Neuronal stem cell (in vitro differentiated cells): ENCODE measurements at regions not wholly inside any gene's neighbourhood (a gene's known extent, or its start where the extent isn't known, plus 50 kb on each side); places are given as distances from the start of the nearest gene placed in this dataset.
A peak's percentile ranks its signal among the peaks of the same experiment; 100 is the strongest.

Experiments used
- DNase-seq: peaks from one replicate; pipeline ENCODE4 v3.0.0-alpha.2; 2013; ENCODE audit warnings: low spot score
- H2AFZ ChIP-seq: one replicate; pipeline ENCODE4 v1.6.1; 2013; ENCODE audit warnings: mild to moderate bottlenecking, low read length, inconsistent platforms
- H2AK5ac ChIP-seq: 2 replicates; pipeline ENCODE4 v1.6.1; 2013; ENCODE audit warnings: low read depth, mild to moderate bottlenecking, inconsistent platforms, low read length, moderate library complexity, mixed read lengths
- H2BK120ac ChIP-seq: 2 replicates; pipeline ENCODE4 v1.6.1; 2013; ENCODE audit warnings: low read depth, mild to moderate bottlenecking, inconsistent platforms, low read length, moderate library complexity, mixed read lengths
- H2BK12ac ChIP-seq: one replicate; pipeline ENCODE4 v1.6.1; 2013; ENCODE audit warnings: low read length, inconsistent platforms
- H2BK15ac ChIP-seq: 2 replicates; pipeline ENCODE4 v1.6.1; 2013; ENCODE audit warnings: mild to moderate bottlenecking, low read length, inconsistent platforms, mixed read lengths
- H2BK5ac ChIP-seq: one replicate; pipeline ENCODE4 v1.6.1; 2013; ENCODE audit warnings: inconsistent platforms, mild to moderate bottlenecking, low read length, moderate library complexity
- H3K14ac ChIP-seq: one replicate; pipeline ENCODE4 v1.6.1; 2013; ENCODE audit warnings: low read length, inconsistent platforms
- H3K18ac ChIP-seq: 2 replicates; pipeline ENCODE4 v1.6.1; 2013; ENCODE audit warnings: low read length, inconsistent platforms
- H3K23ac ChIP-seq: 2 replicates; pipeline ENCODE4 v1.6.1; 2013; ENCODE audit warnings: low read depth, mild to moderate bottlenecking, mixed read lengths, low read length, inconsistent platforms; ENCODE audit not compliant: poor library complexity
- H3K27ac ChIP-seq: replicated peaks from 3 replicates; pipeline ENCODE4 v1.5.1; 2013; ENCODE audit warnings: low read length, inconsistent platforms
- H3K27me3 ChIP-seq, 3 experiments: 2 replicates each; pipeline ENCODE4 v1.6.1; 2013; ENCODE audit warnings: low read length in 3 of 3, mild to moderate bottlenecking in 2 of 3, inconsistent platforms in 1 of 3, low read depth in 1 of 3, mixed read lengths in 1 of 3, moderate library complexity in 1 of 3; ENCODE audit not compliant: control insufficient read depth in 3 of 3, insufficient read depth in 3 of 3
- H3K36me3 ChIP-seq, 2 donors: replicated peaks in 1 of 2; 2 replicates each; pipeline ENCODE4 v1.6.1; 2013; ENCODE audit warnings: low read length in 2 of 2; ENCODE audit not compliant: control insufficient read depth in 2 of 2, insufficient read depth in 2 of 2
- H3K4ac ChIP-seq: 2 replicates; pipeline ENCODE4 v1.6.1; 2013; ENCODE audit warnings: inconsistent platforms, mild to moderate bottlenecking, low read length, moderate library complexity
- H3K4me1 ChIP-seq, 2 donors: 1 replicate in 1 of 2; 2 replicates in 1 of 2; pipeline ENCODE4 v1.6.1; 2013; ENCODE audit warnings: low read length in 2 of 2, low read depth in 1 of 2; ENCODE audit not compliant: control insufficient read depth in 2 of 2, insufficient read depth in 1 of 2
- H3K4me2 ChIP-seq: one replicate; pipeline ENCODE4 v1.6.1; 2013; ENCODE audit warnings: mild to moderate bottlenecking, low read length, inconsistent platforms; ENCODE audit not compliant: insufficient read depth, poor library complexity, severe bottlenecking
- H3K4me3 ChIP-seq, 2 donors: 2 replicates each; pipeline ENCODE4 v1.5.1; 2013; ENCODE audit warnings: low read length in 2 of 2, mild to moderate bottlenecking in 2 of 2, inconsistent platforms in 1 of 2, moderate library complexity in 1 of 2
- H3K79me1 ChIP-seq: one replicate; pipeline ENCODE4 v1.6.1; 2013; ENCODE audit warnings: low read depth, mild to moderate bottlenecking, inconsistent platforms, low read length, moderate library complexity
- H3K9ac ChIP-seq: one replicate; pipeline ENCODE4 v1.6.1; 2013; ENCODE audit warnings: mild to moderate bottlenecking, low read depth, low read length, inconsistent platforms; ENCODE audit not compliant: poor library complexity
- H3K9me3 ChIP-seq, 2 donors: replicated peaks in 1 of 2; 2 replicates each; pipeline versions ENCODE3 to v1.6.1; 2013; ENCODE audit warnings: low read length in 2 of 2, mild to moderate bottlenecking in 2 of 2, inconsistent platforms in 1 of 2, low read depth in 1 of 2, mixed read lengths in 1 of 2, moderate library complexity in 1 of 2; ENCODE audit not compliant: control insufficient read depth in 2 of 2, insufficient read depth in 1 of 2
- H4K8ac ChIP-seq: one replicate; pipeline ENCODE4 v1.6.1; 2013; ENCODE audit warnings: low read depth, mild to moderate bottlenecking, inconsistent platforms, low read length, moderate library complexity
- H4K91ac ChIP-seq: one replicate; pipeline ENCODE4 v1.6.1; 2013; ENCODE audit warnings: low read length, low read depth, mild to moderate bottlenecking, inconsistent platforms; ENCODE audit not compliant: poor library complexity
- WGBS, 2 donors: extraction: QIAGEN DNeasy Blood & Tissue Kit; methylation state at CpG; one replicate each; pipeline ENCODE4 v1.1.7; 2013; ENCODE audit warnings: missing lambda C conversion rate in 2 of 2, mixed read lengths in 1 of 2; ENCODE audit not compliant: insufficient read length in 2 of 2, insufficient replicate concordance in 1 of 2; ENCODE audit errors: extremely low coverage in 2 of 2; 5-methylcytosine and 5-hydroxymethylcytosine counted together

DNA sequence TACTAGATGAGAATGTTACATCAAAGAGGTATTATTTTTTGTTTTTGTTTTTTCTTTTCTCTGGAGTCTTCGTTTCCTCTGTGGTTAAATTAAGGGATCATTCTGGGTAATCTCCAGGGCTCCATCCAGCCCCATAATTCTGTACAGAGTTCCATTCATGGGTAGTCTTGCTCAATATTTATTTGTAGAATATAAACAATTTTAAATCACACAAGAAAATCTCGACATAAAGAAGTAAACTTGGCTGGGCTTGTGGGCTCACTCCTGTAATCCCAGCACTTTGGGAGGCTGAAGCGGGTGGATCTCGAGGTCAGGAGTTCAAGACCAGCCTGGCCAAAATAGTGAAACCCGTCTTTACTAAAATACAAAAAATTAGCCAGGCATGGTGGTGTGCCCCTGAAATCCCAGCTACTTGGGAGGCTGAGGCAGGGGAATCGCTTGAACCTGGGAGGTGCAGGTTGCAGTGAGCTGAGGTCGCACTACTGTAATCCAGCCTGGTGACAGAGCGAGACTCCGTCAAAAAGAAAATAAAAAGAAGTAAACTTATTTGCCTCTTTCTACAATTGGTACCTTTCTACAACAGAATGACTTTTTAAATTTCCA lies 166.8 kb upstream of the TGFBR2 start:
- Histone ChIP-seq H3K36me3 (no peaks in the 10 kb centered on the region), H3K4ac (no peak overlapping the region), H4K91ac (no peak overlapping the region), H3K4me2 (no peak overlapping the region), H2AFZ (no peak overlapping the region), H3K14ac (no peak overlapping the region), H3K27ac (no peak overlapping the region), H2BK12ac (no peak overlapping the region), H3K27me3 (no peaks in the 10 kb centered on the region), H3K18ac (no peak overlapping the region), H2BK5ac (no peak overlapping the region), H2BK15ac (no peak overlapping the region), H2AK5ac (no peak overlapping the region), H3K4me3 (no peak overlapping the region), H3K79me1 (no peaks in the 10 kb centered on the region), H3K9ac (no peak overlapping the region), H2BK120ac (no peak overlapping the region), H3K9me3 (no peaks in the 10 kb centered on the region), H4K8ac (no peak overlapping the region), H3K4me1 (peaks cover 2 to 16% of the 10 kb centered on the region in 2 donors), H3K23ac (no peak overlapping the region)
- no peak for DNase-seq
- WGBS, 2 donors = no CpG with 5 or more reads among the region's 9 CpGs

DNA sequence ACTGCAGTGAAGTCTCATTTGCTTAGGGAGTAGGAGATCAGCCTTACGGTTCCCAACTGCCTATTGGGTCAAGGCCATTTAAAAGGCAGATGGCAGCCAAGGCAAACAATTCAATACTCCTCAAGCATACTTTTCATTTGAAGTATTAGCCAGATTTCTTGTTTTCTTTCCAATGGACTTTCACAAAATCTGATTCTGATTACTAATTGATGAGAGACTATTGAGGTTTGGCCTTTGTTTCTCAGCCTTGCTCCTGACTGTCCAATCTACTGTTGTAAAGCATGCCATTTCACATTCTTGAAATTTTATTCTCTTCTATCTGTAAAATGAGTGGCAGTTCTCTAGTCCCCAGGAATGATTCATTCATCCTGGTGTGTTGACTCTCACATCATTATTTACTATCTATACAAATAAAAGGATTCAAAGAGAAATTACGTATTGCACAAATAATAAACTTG lies 166.2 kb upstream of the TGFBR2 start:
- no peak overlapping the region for H3K27ac ChIP-seq
- no peaks in the 10 kb centered on the region for H3K27me3 ChIP-seq
- no peaks in the 10 kb centered on the region for H3K79me1 ChIP-seq
- no peak overlapping the region for H2BK120ac ChIP-seq
- H3K4ac ChIP-seq = no peak overlapping the region
- no peak overlapping the region for H2BK5ac ChIP-seq
- H4K91ac ChIP-seq = no peak overlapping the region
- no peak overlapping the region for H3K14ac ChIP-seq
- H3K4me2 ChIP-seq = no peak overlapping the region
- no peak overlapping the region for H4K8ac ChIP-seq
- DNase-seq = no peak
- H3K23ac ChIP-seq = no peak overlapping the region
- H3K4me3 ChIP-seq = no peak overlapping the region
- H2AFZ ChIP-seq = no peak overlapping the region
- no peak overlapping the region for H2AK5ac ChIP-seq
- H3K18ac ChIP-seq = no peak overlapping the region
- H3K9ac ChIP-seq = no peak overlapping the region
- H2BK12ac ChIP-seq = no peak overlapping the region
- no peak overlapping the region for H2BK15ac ChIP-seq
- peaks cover 2 to 16% of the 10 kb centered on the region in 2 donors for H3K4me1 ChIP-seq
- H3K36me3 ChIP-seq = no peaks in the 10 kb centered on the region
- no peaks in the 10 kb centered on the region for H3K9me3 ChIP-seq
- no CpG with 5 or more reads among the region's 2 CpGs for WGBS, 2 donors

DNA sequence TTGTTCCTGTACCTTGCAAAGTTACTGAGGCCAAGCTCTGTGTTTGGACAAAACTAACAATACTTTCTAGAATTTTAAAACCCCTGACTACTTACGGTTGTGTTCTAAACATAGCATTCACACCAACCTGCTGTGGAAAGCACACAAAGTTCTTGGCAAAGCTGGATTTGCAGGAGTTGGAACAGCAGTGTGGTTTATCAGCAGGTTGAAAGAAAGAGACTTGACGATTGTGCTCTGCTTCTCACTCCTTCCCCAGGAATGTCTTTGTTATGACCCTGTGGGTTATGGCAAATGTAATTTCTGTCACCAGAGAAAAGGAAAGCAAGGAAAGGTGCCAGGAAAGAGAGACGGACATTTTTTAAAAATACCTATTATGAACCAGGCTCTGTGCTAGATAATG lies 165.5 kb upstream of the TGFBR2 start:
- no peak overlapping the region for H3K14ac ChIP-seq
- no peak overlapping the region for H3K9ac ChIP-seq
- H3K9me3 ChIP-seq = no peaks in the 10 kb centered on the region
- H3K27ac ChIP-seq = no peak overlapping the region
- peak overlapping the region; percentile 82 for H2AFZ ChIP-seq
- H3K4me3 ChIP-seq = no peak overlapping the region
- peaks cover 2 to 16% of the 10 kb centered on the region in 2 donors for H3K4me1 ChIP-seq
- no peaks in the 10 kb centered on the region for H3K36me3 ChIP-seq
- H3K79me1 ChIP-seq = no peaks in the 10 kb centered on the region
- no peak overlapping the region for H2BK5ac ChIP-seq
- no peak overlapping the region for H2BK120ac ChIP-seq
- H3K18ac ChIP-seq = no peak overlapping the region
- no peak overlapping the region for H4K91ac ChIP-seq
- no peak overlapping the region for H3K23ac ChIP-seq
- no peak for DNase-seq
- no peak overlapping the region for H4K8ac ChIP-seq
- no peak overlapping the region for H2BK12ac ChIP-seq
- H2BK15ac ChIP-seq = no peak overlapping the region
- no peak overlapping the region for H3K4me2 ChIP-seq
- H3K4ac ChIP-seq = no peak overlapping the region
- WGBS, 2 donors = no CpG with 5 or more reads among the region's 3 CpGs
- H3K27me3 ChIP-seq = no peaks in the 10 kb centered on the region
- H2AK5ac ChIP-seq = no peak overlapping the region

DNA sequence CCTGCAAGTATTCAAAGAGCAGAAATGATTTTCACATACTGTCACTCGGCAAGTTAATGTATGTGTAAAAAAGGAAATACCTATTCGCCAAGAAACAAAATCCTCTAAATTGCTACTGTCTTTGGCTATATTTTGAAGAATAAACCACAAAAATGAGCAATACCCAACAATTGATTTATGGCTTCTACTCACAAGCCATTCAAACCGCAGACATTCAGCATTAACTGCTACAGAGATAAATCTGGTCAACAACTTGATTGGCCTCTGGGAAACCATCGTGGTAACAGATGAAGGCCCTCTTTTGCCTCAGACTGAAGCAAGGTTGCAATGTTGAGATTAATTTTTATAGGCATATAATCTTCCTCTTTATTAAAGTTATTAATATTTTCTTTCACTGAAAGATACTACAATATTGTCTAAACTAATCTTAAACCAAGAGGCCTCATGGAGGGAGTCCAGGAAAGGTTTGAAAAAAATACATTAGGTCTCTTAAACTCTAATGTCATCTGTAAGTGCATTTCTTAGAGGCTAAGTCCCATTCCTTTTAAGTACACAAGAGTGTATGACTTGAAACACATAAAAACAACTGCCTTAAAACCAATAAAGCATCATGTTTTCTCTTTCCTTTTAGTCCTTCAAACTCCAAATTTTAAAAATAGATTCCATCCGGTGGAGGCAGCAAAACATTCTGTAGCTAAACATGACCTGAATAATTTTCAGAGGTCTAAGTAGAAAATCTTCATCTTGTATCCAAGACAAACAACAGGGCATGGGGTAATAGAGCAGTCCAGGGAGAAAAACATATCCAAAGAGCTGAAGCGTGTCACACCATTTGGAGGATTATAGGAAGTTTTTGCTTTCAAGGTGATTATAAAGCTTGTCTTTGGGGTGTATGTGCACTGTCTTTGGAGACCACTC lies 162.4 kb upstream of the TGFBR2 start:
- Histone ChIP-seq H3K9me3 (no peaks in the 10 kb centered on the region), H2AK5ac (no peak overlapping the region), H3K79me1 (no peaks in the 10 kb centered on the region), H3K23ac (no peak overlapping the region), H2AFZ (no peak overlapping the region), H3K4ac (no peak overlapping the region), H4K91ac (no peak overlapping the region), H3K27me3 (no peaks in the 10 kb centered on the region), H2BK15ac (no peak overlapping the region), H2BK12ac (no peak overlapping the region), H3K14ac (no peak overlapping the region), H3K36me3 (no peaks in the 10 kb centered on the region), H4K8ac (no peak overlapping the region), H3K27ac (no peak overlapping the region), H3K4me3 (no peak overlapping the region), H3K18ac (no peak overlapping the region), H3K9ac (no peak overlapping the region), H2BK5ac (no peak overlapping the region), H2BK120ac (no peak overlapping the region), H3K4me2 (no peak overlapping the region), H3K4me1 (peaks cover 2 to 9% of the 10 kb centered on the region in 2 donors)
- no peak for DNase-seq
- WGBS, 2 donors = no CpG with 5 or more reads among the region's 6 CpGs
